GM12875 (cell line): ENCODE measurements at regions not wholly inside any gene's neighbourhood (a gene's known extent, or its start where the extent isn't known, plus 50 kb on each side); places are given as distances from the start of the nearest gene placed in this dataset.

Experiments
- H3K4me3 ChIP-seq: one replicate; pipeline ENCODE4 v1.5.1; 2011; ENCODE audit warnings: low read depth, low read length, control low read depth
- TF ChIP-seq, protein P1 (sequence below): IDR thresholded peaks from 2 replicates; pipeline ENCODE4 v1.5.1; 2011; ENCODE audit warnings: low read depth, mild to moderate bottlenecking, control low read depth, inconsistent platforms, low read length, moderate library complexity, borderline replicate concordance; ENCODE audit not compliant: insufficient read depth

DNA sequence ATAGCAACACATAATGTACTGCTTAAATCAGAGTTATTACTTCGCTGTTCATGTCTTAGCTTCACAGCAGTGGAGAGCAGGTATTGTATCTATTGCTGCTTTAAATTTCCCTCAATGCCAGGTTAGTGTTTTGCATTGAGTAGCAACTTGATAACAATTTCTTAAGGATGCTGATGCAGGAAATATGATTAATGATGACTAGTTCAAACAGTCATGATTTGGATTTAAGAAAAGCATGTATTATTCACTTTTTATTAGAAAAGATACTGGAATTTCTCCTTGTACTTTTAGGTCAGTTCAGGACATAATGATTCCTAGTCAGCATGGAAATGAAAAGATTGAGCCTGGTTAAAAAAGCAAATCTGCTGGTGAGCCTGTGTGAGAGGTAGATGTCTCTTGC lies 67.2 kb upstream of the ARHGAP29 start:
- TF ChIP-seq, protein P1, sequence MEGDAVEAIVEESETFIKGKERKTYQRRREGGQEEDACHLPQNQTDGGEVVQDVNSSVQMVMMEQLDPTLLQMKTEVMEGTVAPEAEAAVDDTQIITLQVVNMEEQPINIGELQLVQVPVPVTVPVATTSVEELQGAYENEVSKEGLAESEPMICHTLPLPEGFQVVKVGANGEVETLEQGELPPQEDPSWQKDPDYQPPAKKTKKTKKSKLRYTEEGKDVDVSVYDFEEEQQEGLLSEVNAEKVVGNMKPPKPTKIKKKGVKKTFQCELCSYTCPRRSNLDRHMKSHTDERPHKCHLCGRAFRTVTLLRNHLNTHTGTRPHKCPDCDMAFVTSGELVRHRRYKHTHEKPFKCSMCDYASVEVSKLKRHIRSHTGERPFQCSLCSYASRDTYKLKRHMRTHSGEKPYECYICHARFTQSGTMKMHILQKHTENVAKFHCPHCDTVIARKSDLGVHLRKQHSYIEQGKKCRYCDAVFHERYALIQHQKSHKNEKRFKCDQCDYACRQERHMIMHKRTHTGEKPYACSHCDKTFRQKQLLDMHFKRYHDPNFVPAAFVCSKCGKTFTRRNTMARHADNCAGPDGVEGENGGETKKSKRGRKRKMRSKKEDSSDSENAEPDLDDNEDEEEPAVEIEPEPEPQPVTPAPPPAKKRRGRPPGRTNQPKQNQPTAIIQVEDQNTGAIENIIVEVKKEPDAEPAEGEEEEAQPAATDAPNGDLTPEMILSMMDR = no peak
- no peak overlapping the region for H3K4me3 ChIP-seq

DNA sequence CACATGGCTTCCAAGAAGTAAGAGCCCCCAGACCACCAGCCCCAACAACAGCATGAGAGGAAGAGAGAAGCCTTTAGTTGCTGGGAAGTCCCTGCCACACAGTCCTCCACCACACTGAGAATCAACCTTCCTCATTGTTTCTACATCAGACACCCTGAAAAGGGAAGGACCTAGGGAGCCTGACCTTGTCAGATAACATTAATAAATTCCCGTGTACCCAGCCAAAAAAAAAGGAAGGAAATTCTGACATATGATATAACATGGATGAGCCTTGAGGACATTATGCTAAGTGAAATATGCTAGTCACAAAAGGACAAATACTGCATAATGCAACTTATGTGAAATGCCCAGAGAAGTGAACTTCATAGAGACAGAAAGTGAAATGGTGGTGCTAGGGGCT lies 65.6 kb upstream of the ARHGAP29 start:
- TF ChIP-seq, protein P1 = no peak
- H3K4me3 ChIP-seq = no peak overlapping the region

DNA sequence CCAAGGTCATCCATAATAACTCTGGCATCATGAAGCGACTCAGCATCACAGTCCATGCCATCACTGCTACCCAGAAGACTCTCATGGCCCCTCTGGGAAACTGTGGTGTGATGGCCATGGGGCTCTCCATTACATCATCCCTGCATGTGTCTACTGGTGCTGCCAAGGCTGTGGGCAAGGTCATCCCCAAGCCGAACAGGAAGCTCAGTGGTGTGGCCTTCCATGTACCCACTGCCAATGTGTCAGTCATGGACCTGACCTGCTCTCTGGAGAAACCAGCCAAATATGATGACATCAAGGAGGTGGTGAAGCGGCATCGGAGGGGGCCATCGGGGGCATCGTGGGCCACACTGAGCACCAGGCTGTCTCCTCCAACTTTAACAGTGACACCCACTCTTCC lies 65.1 kb upstream of the ARHGAP29 start:
- H3K4me3 ChIP-seq = no peak overlapping the region
- TF ChIP-seq, protein P1 = no peak

DNA sequence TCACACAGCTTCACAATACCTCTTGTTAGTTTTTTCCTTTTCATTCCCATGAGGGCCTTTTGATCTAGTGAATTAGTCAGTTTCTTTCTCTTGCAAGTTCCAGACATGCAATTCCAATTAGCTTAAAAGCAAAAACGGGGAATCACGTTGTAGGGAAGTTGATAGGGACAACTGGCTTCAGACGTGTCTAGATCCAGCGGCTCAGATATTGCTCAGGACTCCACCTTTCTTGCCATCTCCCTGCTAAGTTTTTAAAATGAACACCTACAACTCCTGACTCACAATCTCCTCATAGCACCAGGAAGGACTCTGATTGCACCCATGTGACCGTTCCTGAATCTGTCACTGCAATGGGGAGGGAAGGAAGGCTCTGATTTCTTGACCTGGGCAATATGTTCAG lies 63.8 kb upstream of the ARHGAP29 start:
- no peak overlapping the region for H3K4me3 ChIP-seq
- TF ChIP-seq, protein P1 = no peak

DNA sequence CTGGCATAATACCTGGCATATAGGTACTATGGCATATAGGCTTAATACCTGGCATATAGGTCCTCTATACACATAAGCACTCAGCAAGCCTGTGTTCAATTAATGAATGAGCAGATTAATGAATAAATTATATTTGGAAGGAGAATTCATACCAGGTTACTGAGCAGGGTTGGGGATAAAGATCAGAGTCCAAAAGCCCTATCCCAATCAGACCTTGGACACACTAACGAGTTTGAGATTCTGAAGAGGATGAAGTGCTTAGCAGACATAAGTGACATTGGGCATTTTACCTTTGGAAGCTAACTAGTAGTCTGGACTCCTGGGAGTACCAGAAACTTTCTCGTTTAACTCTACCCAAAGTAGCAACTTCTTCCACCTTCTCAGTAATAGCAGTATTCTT lies 63.3 kb upstream of the ARHGAP29 start:
- TF ChIP-seq, protein P1 = no peak
- no peak overlapping the region for H3K4me3 ChIP-seq

DNA sequence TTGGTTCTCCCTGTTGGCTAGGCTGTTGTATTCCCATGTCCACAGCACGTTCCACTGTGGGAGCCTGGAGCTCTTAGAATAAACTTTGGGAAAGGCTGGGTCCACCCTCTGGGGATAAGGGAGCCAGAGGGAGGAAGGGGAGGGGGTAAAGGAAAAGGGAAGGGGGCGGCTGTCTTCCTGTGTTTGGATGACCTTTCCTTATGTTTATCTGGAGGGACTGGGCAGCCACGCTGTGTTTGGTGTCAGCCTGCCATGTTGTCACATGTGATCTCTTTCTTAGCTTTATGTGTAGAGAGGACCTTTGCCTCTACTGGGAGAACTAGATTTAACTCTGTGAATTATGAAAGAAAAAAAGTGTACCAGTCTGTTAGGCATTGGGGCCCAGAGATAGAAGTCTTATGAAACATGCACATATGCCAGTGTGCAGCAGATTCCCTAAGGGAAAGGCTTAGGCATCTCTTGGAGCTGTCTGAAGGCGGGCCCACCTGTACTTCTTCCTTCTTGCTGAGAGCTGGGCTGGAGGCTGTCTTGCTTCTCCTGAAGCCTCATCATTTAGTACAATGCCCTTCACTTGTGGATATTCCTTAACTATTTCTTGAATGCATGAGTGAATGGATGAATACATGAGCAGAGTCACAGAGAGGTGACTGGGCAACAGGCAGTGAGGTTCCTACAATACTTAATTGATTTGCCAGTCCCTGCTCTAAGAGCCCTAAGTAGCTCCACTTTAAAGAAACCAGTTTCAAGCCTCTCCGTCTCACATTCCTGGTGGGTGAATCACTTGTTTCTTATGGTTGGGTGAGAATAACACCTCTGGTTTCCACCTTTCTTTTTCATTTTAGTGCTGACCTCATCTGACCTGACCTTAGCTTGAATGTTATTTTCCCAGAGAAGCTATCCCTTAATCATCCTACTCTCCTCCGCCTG lies 62.5 kb upstream of the ARHGAP29 start:
- TF ChIP-seq, protein P1 = no peak
- H3K4me3 ChIP-seq = no peak overlapping the region

DNA sequence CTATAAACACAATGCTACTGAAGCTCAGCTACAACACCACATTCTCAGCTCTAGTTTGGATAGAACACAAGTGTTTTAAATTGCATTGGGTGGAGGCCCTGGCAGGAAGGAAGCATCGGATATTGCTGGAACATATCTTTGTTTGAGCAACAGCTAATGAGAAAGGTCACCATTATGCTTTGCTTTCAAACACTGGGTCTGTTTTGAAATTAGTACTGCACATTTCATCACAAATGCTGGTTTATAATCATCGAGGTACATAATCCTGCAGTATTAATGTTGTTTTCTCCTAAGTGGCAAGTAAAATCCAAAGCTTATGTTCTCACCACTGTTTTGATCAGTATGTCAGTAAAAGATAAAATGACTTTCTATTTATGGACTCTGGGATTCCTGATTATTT lies 61.5 kb upstream of the ARHGAP29 start:
- no peak overlapping the region for H3K4me3 ChIP-seq
- TF ChIP-seq, protein P1 = no peak
